HEK293T (cell line): ENCODE measurements at regions not wholly inside any gene's neighbourhood (a gene's known extent, or its start where the extent isn't known, plus 50 kb on each side); places are given as distances from the start of the nearest gene placed in this dataset.

ENCODE experiments used
- CTCF ChIA-PET: fragments of 350-600 bp; formaldehyde crosslinking; extraction: SDS; loops from one replicate; lab custom pipeline; 2021; ENCODE audit warnings: antibody characterized with exemption, inconsistent platforms; lab: Yijun Ruan, JAX
- POLR2A ChIA-PET: fragments of 350-600 bp; formaldehyde crosslinking; extraction: SDS; loops from one replicate; lab custom pipeline; 2020; ENCODE audit warnings: antibody characterized with exemption, inconsistent platforms; lab: Yijun Ruan, JAX
- DNase-seq: peaks from one replicate; pipeline ENCODE4 v3.0.0; 2012; ENCODE audit warnings: mixed read lengths; ENCODE audit errors: extremely low spot score
- ARNT ChIP-seq: fragments of 450-650 bp; IDR thresholded peaks from 2 replicates; pipeline ENCODE4 v1.6.1; 2017; ENCODE audit warnings: mild to moderate bottlenecking
- BHLHE40 ChIP-seq: fragments of 450-650 bp; IDR thresholded peaks from 2 replicates; pipeline ENCODE4 v1.6.1; 2016; ENCODE audit warnings: mild to moderate bottlenecking, moderate library complexity, borderline replicate concordance
- CTBP1 ChIP-seq: fragments of 450-650 bp; IDR thresholded peaks from 2 replicates; pipeline ENCODE4 v1.6.1; 2016; ENCODE audit warnings: borderline replicate concordance
- ELF4 ChIP-seq: fragments of 450-650 bp; IDR thresholded peaks from 2 replicates; pipeline ENCODE4 v1.6.1; 2017; ENCODE audit warnings: antibody characterized with exemption
- FOXA1 ChIP-seq: fragments of 450-650 bp; IDR thresholded peaks from 2 replicates; pipeline ENCODE4 v1.6.1; 2016; ENCODE audit warnings: mild to moderate bottlenecking
- FOXK2 ChIP-seq: fragments of 450-650 bp; IDR thresholded peaks from 2 replicates; pipeline ENCODE4 v1.6.1; 2016; ENCODE audit warnings: mild to moderate bottlenecking
- FOXM1 ChIP-seq: fragments of 450-650 bp; IDR thresholded peaks from 2 replicates; pipeline ENCODE4 v1.6.1; 2017; ENCODE audit warnings: mild to moderate bottlenecking, borderline replicate concordance
- HDGF ChIP-seq: fragments of 450-650 bp; IDR thresholded peaks from 2 replicates; pipeline ENCODE4 v1.6.1; 2017; ENCODE audit warnings: antibody characterized with exemption, borderline replicate concordance
- L3MBTL2 ChIP-seq: fragments of 450-650 bp; conservative IDR thresholded peaks from 2 replicates; pipeline ENCODE4 v1.6.1; 2016; ENCODE audit warnings: mild to moderate bottlenecking
- LEF1 ChIP-seq: fragments of 450-650 bp; IDR thresholded peaks from 2 replicates; pipeline ENCODE4 v1.6.1; 2017; ENCODE audit warnings: mild to moderate bottlenecking, borderline replicate concordance
- NFRKB ChIP-seq: fragments of 450-650 bp; IDR thresholded peaks from 2 replicates; pipeline ENCODE4 v1.6.1; 2016; ENCODE audit warnings: mild to moderate bottlenecking, moderate library complexity
- SP1 ChIP-seq: fragments of 450-650 bp; IDR thresholded peaks from 2 replicates; pipeline ENCODE4 v1.6.1; 2017
- SUZ12 ChIP-seq: fragments of 450-650 bp; IDR thresholded peaks from 2 replicates; pipeline ENCODE4 v1.6.1; 2016; ENCODE audit warnings: mild to moderate bottlenecking
- TARDBP ChIP-seq: fragments of 450-650 bp; IDR thresholded peaks from 2 replicates; pipeline ENCODE4 v1.6.1; 2016
- ZNF384 ChIP-seq: fragments of 450-650 bp; IDR thresholded peaks from 2 replicates; pipeline ENCODE4 v1.6.1; 2016
- TF ChIP-seq, protein P1 (sequence below): fragments of 450-650 bp; IDR thresholded peaks from 2 replicates; pipeline ENCODE4 v1.6.1; 2016

DNA sequence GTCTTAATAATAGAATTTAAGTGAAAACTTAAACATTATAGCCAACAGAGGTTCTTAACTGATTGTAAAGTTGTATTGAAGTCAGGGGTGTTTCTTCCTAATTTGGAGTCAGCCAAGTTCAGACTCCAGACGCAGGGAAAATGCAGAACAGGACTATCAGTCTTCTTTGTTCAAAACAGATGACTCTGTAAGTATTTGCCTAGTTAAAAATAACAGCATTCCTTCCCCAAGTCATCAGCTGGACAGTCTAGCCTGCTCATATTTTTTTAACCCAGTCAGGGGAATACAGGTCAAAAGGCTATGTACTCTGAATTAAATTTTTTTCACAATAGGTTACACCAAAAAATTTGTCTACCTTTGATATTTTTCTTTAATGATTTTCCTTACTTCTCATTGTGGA, 73.8 kb upstream of the DCLK2 start:
- ChIA-PET POLR2A (no interaction called here), CTCF (interaction anchor here (2.0 kb wide), 2 partner anchors 205 to 238 kb away, joined by 6 to 7 read pairs; no protein-coding TSS in a partner anchor)
- no peak for DNase-seq
- TF ChIP-seq ARNT = no peak
- no peak for TF ChIP-seq FOXA1
- TF ChIP-seq L3MBTL2 = no peak
- TF ChIP-seq HDGF = no peak
- no peak for TF ChIP-seq FOXM1
- no peak for TF ChIP-seq ELF4
- no peak for TF ChIP-seq SUZ12
- TF ChIP-seq TARDBP = no peak
- TF ChIP-seq BHLHE40 = no peak
- TF ChIP-seq NFRKB = no peak

DNA sequence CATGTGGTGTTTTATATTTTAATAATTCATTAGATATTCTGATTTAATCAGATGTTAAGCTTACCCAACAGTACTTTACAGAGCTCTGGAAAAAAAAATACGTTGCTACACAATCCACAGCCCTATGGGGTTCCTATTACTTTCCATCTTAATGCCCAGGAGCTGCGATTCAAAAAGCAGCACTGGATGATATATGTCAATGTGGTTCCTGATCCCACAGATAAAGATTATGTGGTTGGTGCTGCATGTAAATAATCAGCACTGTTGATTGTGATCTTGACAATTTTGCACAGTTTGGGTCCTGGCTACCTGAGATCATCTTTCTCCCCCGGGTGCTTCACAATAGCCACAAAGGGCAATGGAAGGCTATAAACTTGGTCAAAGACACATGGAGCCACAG, 72.7 kb upstream of the DCLK2 start:
- CTCF ChIA-PET = interaction anchor here (2.0 kb wide), 2 partner anchors 204 to 237 kb away, joined by 6 to 7 read pairs; no protein-coding TSS in a partner anchor
- POLR2A ChIA-PET = interaction anchor here (0.6 kb wide), 1 partner anchor 92 kb away, joined by 3 read pairs; no protein-coding TSS in a partner anchor
- DNase-seq = no peak
- no peak for TF ChIP-seq SUZ12
- TF ChIP-seq BHLHE40 = no peak
- no peak for TF ChIP-seq L3MBTL2
- no peak for TF ChIP-seq FOXM1
- no peak for TF ChIP-seq FOXK2
- no peak for TF ChIP-seq ZNF384
- TF ChIP-seq SP1 = no peak
- no peak for TF ChIP-seq LEF1
- peak; percentile 23; the same call in 1 of the 2 replicates for TF ChIP-seq CTBP1
- TF ChIP-seq FOXA1 = no peak
- TF ChIP-seq, protein P1, sequence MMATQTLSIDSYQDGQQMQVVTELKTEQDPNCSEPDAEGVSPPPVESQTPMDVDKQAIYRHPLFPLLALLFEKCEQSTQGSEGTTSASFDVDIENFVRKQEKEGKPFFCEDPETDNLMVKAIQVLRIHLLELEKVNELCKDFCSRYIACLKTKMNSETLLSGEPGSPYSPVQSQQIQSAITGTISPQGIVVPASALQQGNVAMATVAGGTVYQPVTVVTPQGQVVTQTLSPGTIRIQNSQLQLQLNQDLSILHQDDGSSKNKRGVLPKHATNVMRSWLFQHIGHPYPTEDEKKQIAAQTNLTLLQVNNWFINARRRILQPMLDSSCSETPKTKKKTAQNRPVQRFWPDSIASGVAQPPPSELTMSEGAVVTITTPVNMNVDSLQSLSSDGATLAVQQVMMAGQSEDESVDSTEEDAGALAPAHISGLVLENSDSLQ = peak; percentile 56

DNA sequence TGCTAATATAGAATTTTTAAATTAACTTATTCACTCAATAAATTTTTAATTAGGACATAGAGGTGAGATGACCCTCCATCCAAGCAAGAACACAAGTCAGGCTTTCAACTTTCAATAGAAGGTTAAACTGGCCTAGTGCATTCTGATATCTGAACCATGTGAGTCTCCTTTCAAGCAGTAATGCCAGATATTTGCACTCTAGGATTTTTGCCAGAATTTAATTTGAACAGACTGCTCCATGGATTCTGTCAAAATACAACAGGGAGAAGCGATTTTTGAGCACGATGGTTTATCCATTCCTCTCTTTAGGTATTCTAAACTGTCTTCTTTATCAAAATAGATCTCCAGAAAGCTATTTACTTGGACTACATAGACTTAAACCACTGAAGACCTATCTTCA, 72.0 kb upstream of the DCLK2 start:
- POLR2A ChIA-PET = interaction anchor here (0.6 kb wide), 1 partner anchor 91 kb away, joined by 3 read pairs; no protein-coding TSS in a partner anchor
- DNase-seq = no peak
- no peak for TF ChIP-seq FOXM1
- no peak for TF ChIP-seq HDGF

DNA sequence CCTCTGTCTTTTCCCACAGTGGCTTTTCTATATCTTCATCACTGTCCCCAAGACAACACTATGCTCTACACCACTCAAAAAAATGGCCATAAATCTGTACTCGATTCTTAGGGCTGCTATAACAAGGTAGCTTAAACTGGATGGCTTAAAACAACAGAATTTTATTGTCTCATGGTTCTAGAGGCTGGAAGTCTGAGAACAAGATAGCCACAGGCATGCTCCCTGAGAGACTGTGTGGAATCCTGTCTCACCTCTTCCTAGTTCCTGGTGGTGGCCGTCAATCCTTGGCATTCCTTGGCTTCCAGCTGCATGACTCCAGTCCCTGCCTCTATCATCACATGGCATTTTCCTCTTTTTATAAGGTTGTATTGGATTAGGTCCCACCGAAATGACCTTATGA, 70.7 kb upstream of the DCLK2 start:
- TF ChIP-seq FOXM1 = no peak

More for the DNA sequence above, 72.0 kb upstream of the DCLK2 start:
- CTCF ChIA-PET = interaction anchor here (0.6 to 2.0 kb wide), 3 partner anchors 236 to 851 kb away, joined by 3 to 6 read pairs (median 3); no protein-coding TSS in a partner anchor

DNA sequence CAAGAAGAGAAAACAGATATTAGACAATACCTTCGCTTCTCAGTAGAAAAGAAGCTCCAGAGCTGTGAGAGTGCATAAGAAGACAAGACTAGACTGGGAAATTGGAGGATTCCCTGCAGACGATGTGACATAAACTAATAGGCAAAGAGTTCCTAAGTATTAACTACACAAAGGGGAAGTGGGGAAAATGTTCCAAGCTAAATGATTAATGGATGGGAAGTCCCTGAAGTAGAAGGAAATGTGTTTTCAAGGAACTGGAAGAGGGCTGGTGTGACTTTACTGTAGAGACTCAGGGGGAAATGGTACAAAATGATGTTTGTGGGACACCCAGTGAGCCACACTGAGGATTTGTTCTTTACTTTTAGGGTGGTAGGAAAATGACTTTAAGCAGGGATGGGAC, 69.7 kb upstream of the DCLK2 start:
- CTCF ChIA-PET = interaction anchor here (1.7 to 5.4 kb wide), 3 partner anchors 201 to 859 kb away, joined by 4 to 27 read pairs (median 22); no protein-coding TSS in a partner anchor
- POLR2A ChIA-PET = interaction anchor here (0.7 to 1.1 kb wide), 2 partner anchors 70 to 204 kb away, joined by 3 read pairs; no protein-coding TSS in a partner anchor
- no peak for DNase-seq
- no peak for TF ChIP-seq BHLHE40
- no peak for TF ChIP-seq ELF4
- no peak for TF ChIP-seq NFRKB
- no peak for TF ChIP-seq LEF1
- TF ChIP-seq TARDBP = no peak
- no peak for TF ChIP-seq FOXM1
- no peak for TF ChIP-seq HDGF
- no peak for TF ChIP-seq CTBP1
- TF ChIP-seq ARNT = no peak

More for the DNA sequence above, 70.7 kb upstream of the DCLK2 start:
- DNase-seq = no peak
- CTCF ChIA-PET = interaction anchor here (1.7 to 5.4 kb wide), 3 partner anchors 202 to 860 kb away, joined by 4 to 27 read pairs (median 22); no protein-coding TSS in a partner anchor
- POLR2A ChIA-PET = interaction anchor here (1.1 kb wide), 1 partner anchor 72 kb away, joined by 3 read pairs; no protein-coding TSS in a partner anchor

DNA sequence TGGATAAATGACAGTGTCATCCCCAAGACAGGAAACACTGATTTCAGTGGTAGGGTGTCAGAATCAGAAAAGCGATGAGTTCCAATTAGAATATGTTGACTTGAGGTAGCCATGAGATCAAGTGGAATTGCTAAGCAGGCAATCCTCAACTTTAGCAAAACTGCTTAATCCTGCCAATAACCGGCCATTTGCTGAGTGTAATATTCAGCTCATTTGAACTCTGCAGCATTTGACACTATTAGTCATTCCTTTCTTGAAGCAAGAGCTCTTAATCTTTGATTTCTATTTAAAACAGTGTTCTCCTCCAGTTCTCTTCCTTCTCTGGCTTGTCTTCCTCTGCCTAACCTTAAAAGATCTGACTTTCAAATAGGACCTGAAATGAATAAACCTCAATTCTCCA, 68.7 kb upstream of the DCLK2 start:
- POLR2A ChIA-PET = no interaction called here
- CTCF ChIA-PET = interaction anchor here (1.0 to 5.4 kb wide), 5 partner anchors 22 to 235 kb away, joined by 3 to 27 read pairs (median 4); no protein-coding TSS in a partner anchor
- no peak for TF ChIP-seq SP1
- no peak for TF ChIP-seq NFRKB
- no peak for TF ChIP-seq TARDBP
- TF ChIP-seq ZNF384 = no peak
- TF ChIP-seq L3MBTL2 = no peak
- TF ChIP-seq ELF4 = no peak
- TF ChIP-seq FOXA1 = no peak
- no peak for TF ChIP-seq CTBP1
- TF ChIP-seq BHLHE40 = no peak
- TF ChIP-seq FOXK2 = no peak
- DNase-seq = no peak

DNA sequence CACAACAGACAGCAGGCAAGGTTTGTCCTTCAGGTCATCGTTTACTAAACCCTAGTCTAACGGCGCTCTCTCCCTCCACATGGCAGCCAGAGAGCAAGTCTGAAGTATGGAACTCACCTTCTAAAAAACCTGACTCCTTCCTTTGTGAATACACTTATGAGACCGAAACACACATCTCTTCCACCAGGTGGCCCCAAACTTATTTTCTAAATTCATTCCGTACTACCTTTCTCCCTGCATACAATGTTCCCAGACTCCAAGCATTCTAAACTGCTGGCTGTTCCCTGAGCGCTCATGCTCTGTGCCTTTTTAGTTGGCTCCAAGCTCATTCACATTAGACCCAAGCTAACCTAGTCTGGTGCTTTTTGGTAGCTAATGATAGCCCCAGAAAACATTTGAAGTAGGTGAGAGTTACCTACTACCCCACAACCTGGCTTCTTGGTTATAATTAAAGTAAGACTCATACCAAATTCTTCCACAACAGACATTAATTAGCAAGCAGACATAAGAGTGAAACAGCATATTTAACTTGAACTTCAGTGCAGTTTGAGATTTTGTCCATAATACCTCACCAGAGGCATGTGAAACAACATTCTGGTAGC, 67.6 kb upstream of the DCLK2 start:
- POLR2A ChIA-PET = no interaction called here
- no peak for TF ChIP-seq SP1
- CTCF ChIA-PET = interaction anchor here (0.7 to 5.4 kb wide), 4 partner anchors 23 to 232 kb away, joined by 3 to 27 read pairs (median 9); no protein-coding TSS in a partner anchor
- DNase-seq = peak; percentile 56
